GM21423 (cell line): ENCODE measurements at regions not wholly inside any gene's neighbourhood (a gene's known extent, or its start where the extent isn't known, plus 50 kb on each side); places are given as distances from the start of the nearest gene placed in this dataset.
"Not testable (repeated sequence)": the region's sequence is repeated elsewhere in the genome, so short reads cannot be mapped to it uniquely, and the experiment has no call there.

Source experiments
- ATAC-seq: cut with Tn5 transposase; IDR thresholded peaks from one replicate; pipeline ENCODE4 v1.9.1; 2021; ENCODE audit warnings: mild to moderate bottlenecking, moderate library complexity; ENCODE audit not compliant: unreplicated experiment

DNA sequence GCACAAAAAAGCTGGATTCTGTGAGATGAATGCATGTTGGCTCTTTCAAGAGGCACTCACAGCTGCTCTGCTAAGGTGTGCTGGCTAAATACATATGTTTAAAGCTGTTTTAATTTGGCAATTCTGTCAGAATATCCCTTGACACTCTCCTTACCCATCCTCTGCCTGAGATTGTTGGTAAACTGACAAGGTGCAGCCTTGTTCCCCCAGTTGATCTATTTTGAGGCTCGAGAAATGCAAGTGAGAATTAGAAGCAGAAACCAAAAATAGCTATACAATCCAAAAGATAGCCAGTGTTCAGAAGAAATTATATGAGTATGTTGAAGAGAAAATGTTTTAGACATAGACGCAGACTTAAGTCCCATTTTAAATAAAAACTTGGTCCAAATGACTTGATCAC lies 971.7 kb upstream of the GYPC start:
- ATAC-seq, result no peak

DNA sequence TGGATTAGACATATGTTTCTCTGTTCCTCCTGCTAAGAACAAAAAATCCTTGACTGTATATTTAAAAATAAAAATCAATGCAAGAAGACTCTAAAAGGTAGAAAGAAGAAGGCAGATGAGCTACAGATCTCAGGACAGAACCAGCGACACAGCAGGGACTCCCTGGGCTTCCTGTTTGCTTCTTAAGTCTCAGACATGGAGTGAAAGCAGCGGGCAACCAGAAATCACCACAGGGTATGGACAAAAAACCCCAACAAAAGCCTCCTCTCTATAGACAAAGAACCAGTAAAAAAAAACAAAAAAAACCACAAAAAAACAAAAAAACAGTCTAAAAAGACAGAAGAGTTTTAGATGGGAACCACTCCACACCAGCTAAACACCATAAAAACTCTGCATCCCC lies 971.0 kb upstream of the GYPC start:
- no peak for ATAC-seq

DNA sequence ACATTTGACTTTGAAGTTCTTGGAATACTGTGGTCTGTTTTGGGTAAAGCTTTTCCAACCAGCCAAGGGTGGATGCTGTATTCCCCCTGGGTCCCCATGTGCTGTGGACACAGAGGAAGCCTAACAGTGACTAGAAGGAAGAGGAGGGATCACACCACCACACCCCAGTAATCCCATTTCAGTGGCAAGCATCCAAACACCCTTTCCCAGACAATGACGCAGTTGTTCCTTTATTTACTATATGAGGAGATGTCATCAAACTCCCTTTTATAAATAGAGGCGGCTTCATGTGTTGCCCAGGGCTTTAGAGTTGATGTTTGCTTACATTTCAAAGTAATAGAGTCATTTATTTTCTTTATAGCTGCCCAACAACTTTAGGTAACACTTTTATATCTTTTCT lies 959.4 kb upstream of the GYPC start:
- ATAC-seq, result no peak

DNA sequence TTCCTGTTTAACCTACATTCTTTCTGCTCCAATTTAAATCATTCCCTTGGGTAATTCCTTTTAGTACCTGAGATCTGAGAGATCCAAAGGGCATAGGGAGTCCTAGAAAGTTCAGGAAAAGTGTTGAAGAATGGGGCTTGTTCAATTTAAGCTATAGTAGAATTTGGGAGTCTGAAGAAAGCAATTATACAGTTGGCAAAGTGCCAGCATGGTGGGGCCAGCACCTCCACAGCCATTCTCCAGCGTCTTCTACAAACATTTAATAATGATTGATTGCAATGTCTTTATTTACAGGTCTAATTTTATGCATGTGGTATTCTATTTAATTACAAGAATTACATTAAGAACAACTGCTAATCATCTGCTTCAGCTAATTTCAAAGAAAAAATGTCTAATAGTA lies 957.7 kb upstream of the GYPC start:
- ATAC-seq, result no peak

DNA sequence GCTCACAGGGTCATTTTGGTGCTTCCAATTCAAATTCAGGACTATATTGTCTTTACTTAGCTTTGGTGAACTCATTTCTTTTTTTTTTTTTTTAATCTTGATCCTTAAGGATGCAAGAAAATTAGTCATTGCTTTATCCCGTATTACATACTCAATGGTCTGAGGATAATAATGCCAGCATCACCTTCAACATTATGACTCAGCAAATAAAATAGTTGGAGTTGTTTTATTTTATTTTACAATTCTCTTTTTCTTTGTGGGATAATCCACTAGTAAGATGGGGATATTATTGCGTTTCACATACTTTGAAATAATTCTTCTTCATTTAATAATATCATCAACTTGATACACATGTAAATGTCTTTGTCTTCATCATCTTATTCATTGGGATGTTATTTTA lies 954.9 kb upstream of the GYPC start:
- ATAC-seq, result no peak

DNA sequence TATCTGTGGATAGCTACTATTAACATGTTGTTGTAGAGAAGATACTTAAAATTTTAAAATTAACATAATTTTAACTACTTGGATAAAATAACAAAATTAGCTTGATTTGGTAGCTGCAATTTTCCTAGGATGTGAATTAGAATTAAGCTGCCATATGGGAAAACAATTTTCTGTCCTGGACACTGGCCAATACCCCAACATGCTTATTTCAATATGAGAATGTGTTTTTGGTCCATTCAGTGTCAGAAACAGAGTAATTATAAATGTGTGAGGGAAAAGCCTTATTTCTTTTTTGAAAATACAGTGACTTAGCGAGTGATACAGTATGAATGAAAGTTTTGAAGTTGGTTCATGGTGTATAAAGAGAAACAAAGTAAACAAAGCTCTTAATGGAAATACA lies 948.3 kb upstream of the GYPC start:
- no peak for ATAC-seq

DNA sequence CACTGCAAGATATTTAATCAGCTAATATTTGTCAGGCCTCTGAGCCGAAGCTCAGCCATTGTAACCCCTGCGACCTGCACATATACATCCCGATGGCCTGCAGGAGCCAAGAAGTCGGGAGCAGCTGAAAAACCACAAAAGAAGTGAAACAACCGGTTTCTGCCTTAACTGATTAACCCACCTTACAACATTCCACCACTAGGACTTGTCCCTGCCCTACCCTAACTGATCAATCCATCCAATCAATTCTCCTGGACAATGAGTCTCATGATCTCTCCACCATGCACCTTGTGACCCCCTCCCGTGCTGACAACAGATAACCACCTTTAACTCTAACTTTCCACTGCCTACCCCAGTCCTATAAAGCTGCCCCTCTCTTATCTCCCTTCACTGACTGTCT lies 945.4 kb upstream of the GYPC start:
- no peak for ATAC-seq

DNA sequence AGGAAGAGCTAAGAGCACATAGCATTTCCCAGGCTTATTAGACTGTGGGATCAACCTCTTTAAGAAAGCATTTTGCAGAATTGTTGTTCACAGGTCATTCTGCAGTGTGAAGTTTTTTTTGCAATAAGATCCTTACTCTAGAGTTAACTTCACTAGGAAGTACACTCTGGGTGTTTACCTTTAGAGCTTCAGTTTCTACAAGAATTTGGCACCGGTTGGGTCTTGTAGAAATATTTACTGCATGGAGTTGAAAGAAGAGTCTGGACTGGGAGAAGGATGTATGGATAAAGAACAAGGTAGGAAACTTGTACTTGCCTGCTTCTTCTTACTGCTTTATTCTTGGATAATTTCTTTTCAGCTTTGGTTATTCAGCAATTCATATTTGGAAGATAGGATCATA lies 944.9 kb upstream of the GYPC start:
- no peak for ATAC-seq

DNA sequence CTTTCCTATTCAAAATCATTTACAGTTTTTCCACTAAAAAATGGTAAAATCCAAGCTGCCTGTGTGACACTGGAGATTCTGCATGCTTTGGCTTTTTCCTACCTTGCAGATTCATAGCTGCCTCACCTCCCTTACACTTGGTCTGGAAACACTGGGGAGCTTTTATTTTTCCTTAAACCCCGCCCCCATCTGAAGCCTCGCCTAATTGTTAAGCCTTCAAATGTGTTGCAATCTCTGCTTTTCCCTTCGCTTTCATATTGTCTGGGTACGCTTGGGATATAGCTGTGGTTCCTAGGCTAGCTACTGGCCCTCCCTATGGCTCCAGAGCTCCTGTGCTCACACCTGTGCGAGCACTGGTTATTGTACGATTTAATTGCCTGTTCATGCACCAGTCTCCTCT lies 942.4 kb upstream of the GYPC start:
- no peak for ATAC-seq

DNA sequence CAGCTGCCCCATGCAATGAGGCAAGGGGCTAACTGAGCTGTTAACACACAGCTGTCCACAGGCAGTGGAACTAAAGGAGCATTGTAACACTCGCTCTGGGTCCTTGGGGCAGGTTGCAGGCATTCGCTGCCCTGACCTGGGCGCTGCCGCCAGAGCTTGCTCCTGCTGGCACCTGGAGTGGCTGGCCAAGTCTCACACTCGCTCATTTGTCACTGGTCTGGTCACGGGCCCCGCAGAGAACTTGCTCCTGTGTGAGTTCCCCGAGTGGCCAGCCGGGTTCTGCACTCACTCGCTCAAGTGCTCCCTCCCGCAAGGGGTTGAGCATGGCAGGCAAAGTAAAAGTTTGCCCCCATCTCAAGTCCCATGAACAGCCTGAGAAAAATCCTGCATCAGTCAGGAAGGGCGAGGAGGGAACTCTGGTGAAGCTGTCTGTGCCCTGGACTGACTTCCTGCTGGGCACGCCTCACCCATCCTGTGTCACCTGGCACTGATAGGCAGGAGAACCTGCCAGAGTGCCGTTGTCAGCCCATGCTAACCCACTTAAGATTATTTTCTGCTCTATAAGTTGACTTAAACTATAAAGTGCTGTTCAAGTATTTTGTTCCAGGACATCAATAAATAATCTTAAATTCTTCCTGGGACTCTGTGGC lies 934.8 kb upstream of the GYPC start:
- ATAC-seq, result no peak

DNA sequence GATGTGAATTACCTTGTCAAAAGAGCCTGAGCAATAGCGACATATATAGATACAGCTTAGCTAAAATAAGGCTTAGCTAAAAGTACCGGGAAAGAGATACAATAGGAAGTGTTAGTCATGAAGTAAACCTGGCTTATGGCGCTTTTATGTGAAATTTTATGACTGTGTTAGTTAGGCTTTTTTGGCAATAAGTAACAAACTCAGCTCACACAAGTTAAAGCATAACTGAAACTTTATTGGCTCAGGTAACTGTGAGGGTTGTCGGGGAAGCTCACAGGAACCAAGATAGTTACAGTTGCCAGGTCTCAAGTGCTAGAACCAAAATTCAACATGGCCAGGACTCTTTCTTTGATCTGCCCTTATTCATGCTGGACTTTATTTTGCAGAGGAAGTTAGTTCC lies 925.0 kb upstream of the GYPC start:
- no peak for ATAC-seq

DNA sequence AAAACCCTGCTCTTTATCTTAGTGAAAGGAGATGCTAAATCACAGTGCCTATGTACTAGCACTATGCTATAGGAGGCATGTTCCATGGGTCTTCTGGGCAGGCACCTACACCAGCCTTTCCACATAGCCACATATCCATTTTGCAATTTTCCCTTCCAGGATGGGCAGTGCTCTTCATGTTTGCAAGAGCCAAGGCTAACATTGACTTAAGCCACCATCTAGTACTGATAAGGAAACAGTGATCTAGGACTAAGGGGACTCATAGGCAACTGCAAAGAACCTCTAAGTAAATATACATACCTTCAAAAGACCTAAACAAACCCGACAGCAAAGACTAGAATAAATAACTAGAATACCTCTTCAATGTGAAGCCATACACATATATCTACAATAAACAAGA lies 919.7 kb upstream of the GYPC start:
- no peak for ATAC-seq

DNA sequence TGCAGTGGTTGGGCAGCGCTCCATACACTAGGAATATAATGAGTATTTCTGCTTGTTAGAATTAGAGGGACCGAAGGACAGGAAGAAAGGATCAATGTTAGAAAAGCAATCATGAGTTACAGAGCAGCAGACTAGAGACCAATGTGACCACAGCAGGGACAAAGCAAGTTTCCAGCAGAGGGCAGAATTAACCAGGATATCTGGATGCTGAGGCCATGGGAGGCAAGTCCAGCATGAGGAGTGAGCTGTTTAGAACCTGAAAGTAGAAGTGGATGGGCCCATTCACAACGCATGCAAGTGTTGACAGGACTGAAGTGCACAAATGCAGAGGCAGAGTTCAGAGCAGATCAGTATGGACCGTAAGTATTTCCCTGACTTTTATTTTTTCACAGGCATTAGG lies 910.4 kb upstream of the GYPC start:
- no peak for ATAC-seq

DNA sequence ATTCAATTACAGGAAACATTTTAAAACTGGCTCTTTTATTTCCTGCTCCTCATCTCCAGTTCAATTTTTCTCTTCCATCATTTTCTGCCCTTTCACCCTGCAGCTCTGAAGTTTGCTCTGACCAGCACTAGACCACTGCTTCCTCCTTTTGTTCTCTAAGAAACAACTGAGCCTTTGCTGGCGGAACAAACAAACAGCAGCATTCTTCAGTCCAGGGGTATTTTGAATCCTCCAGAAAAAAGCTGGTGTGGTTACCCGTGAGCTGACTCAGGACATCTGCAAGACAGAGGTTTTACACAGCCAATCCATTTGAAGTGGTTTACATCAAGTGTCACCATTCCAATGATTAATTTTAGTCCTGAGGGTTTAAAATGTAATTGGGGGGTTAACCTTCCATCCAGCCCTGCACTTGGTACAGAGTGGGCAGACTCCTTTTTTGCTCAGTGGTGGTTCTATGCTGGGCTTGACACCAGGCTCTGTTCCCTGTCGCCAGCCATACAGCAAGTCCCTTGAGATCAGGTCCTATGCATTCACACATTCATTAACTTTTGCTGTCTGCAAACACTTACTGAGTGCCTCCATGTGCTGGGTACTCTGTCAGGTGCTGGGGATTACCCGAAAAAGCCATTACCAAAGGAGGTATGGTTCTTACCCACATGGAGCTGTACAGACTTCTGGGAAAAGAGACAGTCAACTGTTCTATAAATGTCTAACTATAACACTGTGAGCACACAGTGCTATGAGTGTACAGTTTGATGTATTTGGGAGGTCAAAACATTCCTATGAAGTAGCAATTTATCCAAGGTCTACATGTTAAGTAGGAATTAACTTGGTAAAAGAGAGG lies 909.4 kb upstream of the GYPC start:
- ATAC-seq, result no peak

DNA sequence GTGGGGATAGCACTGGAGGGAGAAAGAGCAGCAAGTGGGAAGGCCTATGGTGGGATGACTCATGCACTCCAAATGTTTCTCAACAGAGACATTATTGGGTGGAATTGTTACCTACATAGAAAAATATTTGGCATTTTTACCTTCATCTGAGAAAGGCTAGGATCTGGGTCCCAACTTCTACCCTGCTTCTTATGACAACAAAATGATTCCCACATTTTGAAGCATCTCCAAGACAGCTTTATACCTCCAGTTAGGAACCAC lies 908.9 kb upstream of the GYPC start:
- ATAC-seq, result no peak

DNA sequence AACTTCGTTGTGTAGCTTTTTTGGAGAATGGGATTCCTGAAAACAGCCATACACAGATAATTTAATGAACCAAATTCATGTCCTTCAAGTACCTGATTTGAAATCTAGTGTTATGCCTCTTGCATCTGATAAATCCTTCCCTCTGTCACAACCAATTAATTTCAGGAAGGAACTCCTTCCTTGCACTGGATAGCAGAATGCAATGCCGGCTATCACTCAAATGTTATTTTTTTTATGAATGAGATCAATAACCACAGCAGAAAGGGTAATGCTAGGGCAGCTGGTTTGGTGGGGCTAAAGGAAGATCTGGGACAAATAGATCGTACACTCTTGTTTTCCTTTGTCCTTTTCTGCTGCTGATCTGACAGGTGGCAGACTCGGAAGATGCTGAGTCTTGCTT lies 899.5 kb upstream of the GYPC start:
- ATAC-seq, result no peak

DNA sequence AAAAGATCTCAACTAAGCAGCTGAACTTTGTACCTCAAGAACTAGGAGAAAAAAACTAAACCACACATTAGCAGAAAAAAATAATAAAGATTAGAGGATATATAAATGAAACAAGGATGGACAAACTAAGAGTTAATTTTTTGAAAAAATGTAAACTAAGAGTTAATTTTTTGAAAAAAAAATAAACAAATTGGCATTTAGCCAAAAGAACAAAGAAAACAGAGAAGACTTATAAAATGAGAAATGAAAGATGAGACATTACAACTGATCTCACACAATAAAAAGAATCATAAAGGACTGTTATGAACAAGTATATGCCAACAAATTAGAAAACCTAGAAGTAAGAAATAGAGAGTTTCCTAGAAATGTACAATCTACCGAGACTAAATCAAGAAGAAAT lies 859.2 kb upstream of the GYPC start:
- no peak for ATAC-seq

DNA sequence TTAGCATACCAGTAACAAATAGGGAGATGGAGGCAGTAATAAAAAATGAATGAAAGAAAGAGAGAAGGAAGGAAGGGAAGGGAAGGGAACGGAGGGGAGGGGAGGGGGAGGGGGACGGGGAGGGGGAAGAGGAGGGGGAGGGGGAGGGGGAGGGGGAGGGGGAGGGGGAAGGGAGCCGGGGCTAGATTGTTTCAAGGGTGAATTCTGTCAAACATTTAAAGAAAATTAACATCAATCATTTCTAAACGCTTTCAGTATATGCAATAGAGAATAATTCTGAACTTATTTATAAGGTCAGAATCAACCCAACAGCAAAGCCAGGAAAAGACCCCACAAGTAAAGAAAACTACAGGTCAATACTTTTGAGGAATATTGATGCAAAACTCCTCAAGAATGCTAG lies 858.8 kb upstream of the GYPC start:
- no peak for ATAC-seq

DNA sequence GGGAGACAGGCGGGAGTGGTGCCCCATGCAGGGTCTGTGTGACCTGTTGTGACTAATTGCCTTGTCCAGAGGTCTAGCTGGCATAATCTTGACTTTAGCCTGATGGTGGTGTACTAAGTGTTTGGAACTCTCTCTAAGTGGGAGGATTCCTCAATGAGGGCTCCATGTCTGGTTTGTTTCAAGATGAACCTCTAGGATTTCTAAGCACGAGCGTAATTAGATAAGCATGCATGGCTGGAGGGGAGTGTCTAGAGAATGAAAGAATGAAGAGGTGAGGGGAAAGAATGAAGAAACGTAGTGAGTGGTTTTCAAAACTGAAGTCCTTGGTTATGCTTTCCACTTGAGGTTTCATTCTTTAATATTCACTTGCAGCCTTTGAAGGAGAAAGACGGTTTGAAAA lies 833.2 kb upstream of the GYPC start:
- ATAC-seq, result no peak

DNA sequence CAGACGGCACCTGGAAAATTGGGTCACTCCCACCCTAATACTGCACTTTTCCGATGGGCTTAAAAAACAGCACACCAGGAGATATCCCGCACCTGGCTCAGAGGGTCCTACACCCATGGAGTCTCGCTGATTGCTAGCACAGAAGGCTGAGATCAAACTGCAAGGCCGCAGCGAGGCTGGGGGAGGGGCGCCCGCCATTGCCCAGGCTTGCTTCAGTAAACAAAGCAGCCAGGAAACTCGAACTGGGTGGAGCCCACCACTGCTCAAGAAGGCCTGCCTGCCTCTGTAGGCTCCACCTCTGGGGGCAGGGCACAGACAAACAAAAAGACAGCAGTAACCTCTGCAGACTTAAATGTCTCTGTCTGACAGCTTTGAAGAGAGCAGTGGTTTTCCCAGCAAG lies 830.2 kb upstream of the GYPC start:
- not testable (repeated sequence) for ATAC-seq

DNA sequence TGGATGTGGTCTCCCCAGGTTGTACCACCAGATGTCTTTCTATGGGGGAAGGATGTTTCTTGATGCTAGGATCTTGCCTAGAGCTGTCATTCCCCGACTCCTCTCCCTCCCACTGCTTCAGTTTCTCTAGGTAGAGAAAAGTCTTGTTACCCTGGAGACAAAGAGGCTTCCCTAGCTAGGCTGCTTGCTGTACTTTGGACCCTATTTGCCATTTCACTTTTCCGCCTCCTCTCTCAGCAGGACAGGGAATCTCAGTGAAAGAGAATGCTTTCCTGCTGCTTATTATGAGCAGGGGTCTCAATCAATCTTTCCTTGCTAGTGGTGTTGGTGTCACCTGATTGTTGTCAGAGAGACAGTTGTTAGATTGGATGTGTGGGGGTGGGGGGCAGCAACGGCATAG lies 818.8 kb upstream of the GYPC start:
- ATAC-seq, result no peak

DNA sequence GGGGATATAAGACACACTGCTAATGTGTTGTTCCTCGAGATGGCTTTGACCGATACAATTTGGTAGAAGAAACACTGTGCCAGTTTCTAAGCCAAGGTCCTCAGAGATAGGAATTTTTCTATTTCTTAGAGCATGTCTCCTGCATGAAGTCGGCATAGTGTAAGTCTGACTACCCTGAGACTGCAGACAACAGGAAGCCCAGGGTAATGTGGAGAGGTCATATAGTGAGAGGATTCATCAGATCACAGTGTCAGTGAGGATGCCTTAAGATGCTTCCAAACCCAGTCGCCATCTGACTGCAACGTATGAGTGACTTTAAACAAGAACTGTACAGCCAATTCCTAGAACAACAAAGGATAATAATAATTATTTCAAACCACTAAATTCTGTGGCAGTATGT lies 818.3 kb upstream of the GYPC start:
- ATAC-seq, result no peak

DNA sequence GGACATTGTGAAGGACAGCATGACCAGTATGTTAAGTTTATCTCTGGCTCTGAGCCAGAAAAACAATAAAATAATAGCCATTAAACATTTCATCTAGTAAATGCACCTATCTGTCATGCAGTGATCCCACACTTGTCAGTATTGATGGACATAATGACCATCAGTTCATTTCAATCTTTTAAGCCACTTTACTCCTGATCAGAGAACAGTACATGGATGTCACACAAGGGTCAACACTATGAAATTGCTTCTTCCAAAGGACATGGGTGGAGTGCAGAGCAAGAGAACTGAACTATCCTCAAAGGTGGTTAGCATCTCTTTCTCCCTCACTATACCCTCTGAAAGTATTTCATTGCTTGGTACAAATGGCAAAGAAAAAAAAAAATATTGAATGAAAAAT lies 816.0 kb upstream of the GYPC start:
- ATAC-seq, result no peak
